GM23338 (cell line): ENCODE measurements at regions not wholly inside any gene's neighbourhood (a gene's known extent, or its start where the extent isn't known, plus 50 kb on each side); places are given as distances from the start of the nearest gene placed in this dataset.

Experiments used
- ATAC-seq: fragments of 200-7000 bp; cut with Tn5 transposase; 3 replicates; pipeline ENCODE4 v1.9.1; 2020
- DNase-seq: peaks from one replicate; pipeline ENCODE4 v3.0.0-alpha.2; 2015; ENCODE audit warnings: low spot score
- H2AFZ ChIP-seq: fragments of 200-600 bp; sonication (generic); 2 replicates; pipeline ENCODE4 v1.8.0; 2016; ENCODE audit warnings: antibody characterized with exemption, mild to moderate bottlenecking, moderate library complexity
- H3F3A ChIP-seq: fragments of 200-600 bp; sonication (generic); replicated peaks from 2 replicates; pipeline ENCODE4 v1.8.0; 2017; ENCODE audit warnings: antibody characterized with exemption, mixed run types, low read depth
- H3K27ac ChIP-seq: fragments of 200-600 bp; sonication (generic); 2 replicates; pipeline ENCODE4 v1.6.1; 2016; ENCODE audit warnings: low read depth
- H3K27me3 ChIP-seq: fragments of 200-600 bp; sonication (generic); 2 replicates; pipeline ENCODE4 v1.8.0; 2016; ENCODE audit warnings: mild to moderate bottlenecking, mixed run types, moderate library complexity; ENCODE audit not compliant: insufficient read depth
- H3K36me3 ChIP-seq: fragments of 200-600 bp; sonication (generic); 2 replicates; pipeline ENCODE4 v1.8.0; 2016; ENCODE audit warnings: mild to moderate bottlenecking; ENCODE audit not compliant: insufficient read depth
- H3K4me1 ChIP-seq: fragments of 200-600 bp; sonication (generic); 2 replicates; pipeline ENCODE4 v1.8.0; 2016; ENCODE audit warnings: mild to moderate bottlenecking, moderate library complexity; ENCODE audit not compliant: insufficient read depth
- H3K4me2 ChIP-seq: fragments of 200-600 bp; sonication (generic); 2 replicates; pipeline ENCODE4 v1.7.1; 2017; ENCODE audit warnings: mixed run types
- H3K4me3 ChIP-seq: fragments of 200-600 bp; sonication (generic); 2 replicates; pipeline ENCODE4 v1.6.1; 2016; ENCODE audit warnings: mixed run types
- H3K79me2 ChIP-seq: fragments of 200-600 bp; sonication (generic); replicated peaks from 2 replicates; pipeline ENCODE4 v1.8.0; 2017; ENCODE audit warnings: mild to moderate bottlenecking; ENCODE audit not compliant: insufficient read depth
- H3K9me2 ChIP-seq: fragments of 200-600 bp; sonication (generic); 2 replicates; pipeline ENCODE4 v1.8.0; 2017; ENCODE audit not compliant: insufficient read depth
- H4K20me1 ChIP-seq: fragments of 200-600 bp; sonication (generic); replicated peaks from 2 replicates; pipeline ENCODE4 v1.8.0; 2017; ENCODE audit warnings: mild to moderate bottlenecking; ENCODE audit not compliant: insufficient read depth
- H3K27ac Mint-ChIP-seq: 2 replicates; pipeline ENCODE4 v1.8.0; 2020; ENCODE audit warnings: inconsistent platforms, mild to moderate bottlenecking, moderate library complexity, mixed read lengths
- H3K27me3 Mint-ChIP-seq: 3 replicates; pipeline ENCODE4 v1.8.0; 2022; ENCODE audit warnings: low read depth, mild to moderate bottlenecking, moderate library complexity, mixed read lengths, inconsistent platforms; ENCODE audit not compliant: insufficient read depth, poor library complexity
- H3K36me3 Mint-ChIP-seq: 3 replicates; pipeline ENCODE4 v1.8.0; 2021; ENCODE audit warnings: low read depth, mild to moderate bottlenecking, inconsistent platforms, moderate library complexity, mixed read lengths
- H3K4me1 Mint-ChIP-seq: 3 replicates; pipeline ENCODE4 v1.8.0; 2020; ENCODE audit warnings: mild to moderate bottlenecking, inconsistent platforms, mixed read lengths
- H3K4me3 Mint-ChIP-seq: 3 replicates; pipeline ENCODE4 v1.8.0; 2021; ENCODE audit warnings: moderate library complexity, mild to moderate bottlenecking, inconsistent platforms, mixed read lengths
- H3K9me3 Mint-ChIP-seq: 3 replicates; pipeline ENCODE4 v1.8.0; 2020; ENCODE audit warnings: moderate library complexity, mild to moderate bottlenecking, inconsistent platforms, mixed read lengths
- CREB1 ChIP-seq: fragments of 250-450 bp; sonication (Bioruptor Pico); IDR thresholded peaks from 2 replicates; pipeline ENCODE4 v1.5.0; 2020; ENCODE audit warnings: low read depth, mild to moderate bottlenecking, moderate library complexity
- CTCF ChIP-seq, 2 experiments: fragments of 200-600 bp in 1 of 2; sonication (generic) in 1 of 2; conservative IDR thresholded peaks; 2 replicates each; pipeline versions ENCODE4 v1.5.1 to v1.6.1; 2016 to 2017; ENCODE audit warnings: antibody characterized with exemption in 2 of 2, low read depth in 2 of 2, mild to moderate bottlenecking in 2 of 2, moderate library complexity in 1 of 2
- JUNB ChIP-seq: IDR thresholded peaks from one replicate; pipeline ENCODE4 v1.6.1; 2016; ENCODE audit warnings: antibody characterized with exemption; ENCODE audit not compliant: unreplicated experiment
- POLR2AphosphoS5 ChIP-seq: IDR thresholded peaks from 2 replicates; pipeline ENCODE4 v1.6.1; 2016; ENCODE audit warnings: antibody characterized with exemption, low read depth
- STAT1 ChIP-seq: IDR thresholded peaks from one replicate; pipeline ENCODE4 v1.6.1; 2016; ENCODE audit warnings: antibody characterized with exemption; ENCODE audit not compliant: unreplicated experiment
- TF ChIP-seq, protein P1 (sequence below): fragments of 250-450 bp; sonication (Bioruptor Pico); IDR thresholded peaks from 2 replicates; pipeline ENCODE4 v1.5.0; 2020; ENCODE audit warnings: mild to moderate bottlenecking, moderate library complexity

DNA sequence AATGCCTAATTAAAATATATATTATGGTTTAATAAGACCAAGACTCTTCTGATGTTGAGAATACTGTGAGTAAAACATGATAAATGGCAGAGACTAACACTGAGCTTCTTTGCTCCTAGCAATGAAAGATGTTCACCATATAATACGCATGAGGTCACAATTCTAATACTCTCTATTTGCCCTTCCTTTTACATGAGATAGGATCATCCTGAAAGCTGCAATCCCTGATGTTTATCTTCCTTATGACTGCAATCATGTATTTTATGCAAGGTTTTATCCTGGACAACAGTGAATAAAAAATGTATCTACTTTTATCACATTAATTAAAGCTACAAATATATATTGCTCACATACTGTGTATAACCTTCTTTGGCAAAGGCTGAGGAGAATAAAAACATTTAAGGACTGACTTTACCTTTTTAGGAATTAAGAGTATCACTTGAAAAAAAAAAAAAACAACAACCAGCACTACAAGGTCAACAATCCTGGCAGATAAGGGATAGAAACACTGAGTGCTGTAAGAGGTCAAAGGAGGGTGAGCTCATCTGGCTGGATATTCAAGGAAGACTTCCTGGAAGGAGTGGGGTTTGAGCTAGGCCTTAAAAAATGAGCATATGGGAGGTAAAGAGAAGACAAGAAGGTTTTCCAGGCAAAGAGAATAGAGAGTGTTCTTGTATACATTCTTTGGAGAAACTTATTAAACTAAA, 99.9 kb downstream of the AREG start:
- H3K4me3 Mint-ChIP-seq: no peak overlapping the region
- no peaks in the 10 kb centered on the region for H3K27me3 Mint-ChIP-seq
- TF ChIP-seq JUNB: no peak
- TF ChIP-seq CTCF (conservative IDR thresholded peaks at IDR 0.05; ENCODE audit: low read depth in 2 of 2): no peak
- TF ChIP-seq POLR2AphosphoS5: no peak
- no peak for TF ChIP-seq CREB1 (CRISPR knock-in tag)
- no peak for TF ChIP-seq STAT1
- TF ChIP-seq, protein P1, sequence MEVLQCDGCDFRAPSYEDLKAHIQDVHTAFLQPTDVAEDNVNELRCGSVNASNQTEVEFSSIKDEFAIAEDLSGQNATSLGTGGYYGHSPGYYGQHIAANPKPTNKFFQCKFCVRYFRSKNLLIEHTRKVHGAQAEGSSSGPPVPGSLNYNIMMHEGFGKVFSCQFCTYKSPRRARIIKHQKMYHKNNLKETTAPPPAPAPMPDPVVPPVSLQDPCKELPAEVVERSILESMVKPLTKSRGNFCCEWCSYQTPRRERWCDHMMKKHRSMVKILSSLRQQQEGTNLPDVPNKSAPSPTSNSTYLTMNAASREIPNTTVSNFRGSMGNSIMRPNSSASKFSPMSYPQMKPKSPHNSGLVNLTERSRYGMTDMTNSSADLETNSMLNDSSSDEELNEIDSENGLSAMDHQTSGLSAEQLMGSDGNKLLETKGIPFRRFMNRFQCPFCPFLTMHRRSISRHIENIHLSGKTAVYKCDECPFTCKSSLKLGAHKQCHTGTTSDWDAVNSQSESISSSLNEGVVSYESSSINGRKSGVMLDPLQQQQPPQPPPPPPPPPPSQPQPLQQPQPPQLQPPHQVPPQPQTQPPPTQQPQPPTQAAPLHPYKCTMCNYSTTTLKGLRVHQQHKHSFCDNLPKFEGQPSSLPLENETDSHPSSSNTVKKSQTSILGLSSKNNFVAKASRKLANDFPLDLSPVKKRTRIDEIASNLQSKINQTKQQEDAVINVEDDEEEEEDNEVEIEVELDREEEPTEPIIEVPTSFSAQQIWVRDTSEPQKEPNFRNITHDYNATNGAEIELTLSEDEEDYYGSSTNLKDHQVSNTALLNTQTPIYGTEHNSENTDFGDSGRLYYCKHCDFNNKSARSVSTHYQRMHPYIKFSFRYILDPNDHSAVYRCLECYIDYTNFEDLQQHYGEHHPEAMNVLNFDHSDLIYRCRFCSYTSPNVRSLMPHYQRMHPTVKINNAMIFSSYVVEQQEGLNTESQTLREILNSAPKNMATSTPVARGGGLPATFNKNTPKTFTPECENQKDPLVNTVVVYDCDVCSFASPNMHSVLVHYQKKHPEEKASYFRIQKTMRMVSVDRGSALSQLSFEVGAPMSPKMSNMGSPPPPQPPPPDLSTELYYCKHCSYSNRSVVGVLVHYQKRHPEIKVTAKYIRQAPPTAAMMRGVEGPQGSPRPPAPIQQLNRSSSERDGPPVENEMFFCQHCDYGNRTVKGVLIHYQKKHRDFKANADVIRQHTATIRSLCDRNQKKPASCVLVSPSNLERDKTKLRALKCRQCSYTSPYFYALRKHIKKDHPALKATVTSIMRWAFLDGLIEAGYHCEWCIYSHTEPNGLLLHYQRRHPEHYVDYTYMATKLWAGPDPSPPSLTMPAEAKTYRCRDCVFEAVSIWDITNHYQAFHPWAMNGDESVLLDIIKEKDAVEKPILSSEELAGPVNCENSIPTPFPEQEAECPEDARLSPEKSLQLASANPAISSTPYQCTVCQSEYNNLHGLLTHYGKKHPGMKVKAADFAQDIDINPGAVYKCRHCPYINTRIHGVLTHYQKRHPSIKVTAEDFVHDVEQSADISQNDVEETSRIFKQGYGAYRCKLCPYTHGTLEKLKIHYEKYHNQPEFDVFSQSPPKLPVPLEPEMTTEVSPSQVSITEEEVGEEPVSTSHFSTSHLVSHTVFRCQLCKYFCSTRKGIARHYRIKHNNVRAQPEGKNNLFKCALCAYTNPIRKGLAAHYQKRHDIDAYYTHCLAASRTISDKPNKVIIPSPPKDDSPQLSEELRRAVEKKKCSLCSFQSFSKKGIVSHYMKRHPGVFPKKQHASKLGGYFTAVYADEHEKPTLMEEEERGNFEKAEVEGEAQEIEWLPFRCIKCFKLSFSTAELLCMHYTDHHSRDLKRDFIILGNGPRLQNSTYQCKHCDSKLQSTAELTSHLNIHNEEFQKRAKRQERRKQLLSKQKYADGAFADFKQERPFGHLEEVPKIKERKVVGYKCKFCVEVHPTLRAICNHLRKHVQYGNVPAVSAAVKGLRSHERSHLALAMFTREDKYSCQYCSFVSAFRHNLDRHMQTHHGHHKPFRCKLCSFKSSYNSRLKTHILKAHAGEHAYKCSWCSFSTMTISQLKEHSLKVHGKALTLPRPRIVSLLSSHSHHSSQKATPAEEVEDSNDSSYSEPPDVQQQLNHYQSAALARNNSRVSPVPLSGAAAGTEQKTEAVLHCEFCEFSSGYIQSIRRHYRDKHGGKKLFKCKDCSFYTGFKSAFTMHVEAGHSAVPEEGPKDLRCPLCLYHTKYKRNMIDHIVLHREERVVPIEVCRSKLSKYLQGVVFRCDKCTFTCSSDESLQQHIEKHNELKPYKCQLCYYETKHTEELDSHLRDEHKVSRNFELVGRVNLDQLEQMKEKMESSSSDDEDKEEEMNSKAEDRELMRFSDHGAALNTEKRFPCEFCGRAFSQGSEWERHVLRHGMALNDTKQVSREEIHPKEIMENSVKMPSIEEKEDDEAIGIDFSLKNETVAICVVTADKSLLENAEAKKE (CRISPR knock-in tag): no peak
- Histone ChIP-seq H4K20me1 (no peaks in the 10 kb centered on the region), H3K4me3 (no peak overlapping the region), H2AFZ (0 out of 2 replicates have a peak overlapping the region, but pooled peaks have one; percentile 25), H3K4me2 (no peak overlapping the region), H3K27ac (peak overlapping the region; percentile 60; the same call in 1 of the 2 replicates), H3F3A (no peaks in the 10 kb centered on the region), H3K27me3 (no peaks in the 10 kb centered on the region), H3K9me2 (no peaks in the 10 kb centered on the region), H3K36me3 (no peaks in the 10 kb centered on the region), H3K79me2 (no peaks in the 10 kb centered on the region), H3K4me1 (peaks cover 33% of the 10 kb centered on the region)
- no peaks in the 10 kb centered on the region for H3K9me3 Mint-ChIP-seq
- DNase-seq (no peak), ATAC-seq (no peak; the same call in 2 of the 3 replicates)
- peaks cover 13% of the 10 kb centered on the region for H3K4me1 Mint-ChIP-seq
- H3K27ac Mint-ChIP-seq: no peak overlapping the region
- no peaks in the 10 kb centered on the region for H3K36me3 Mint-ChIP-seq
